ENCODE measurements at regions not wholly inside any gene's neighbourhood (a gene's known extent, or its start where the extent isn't known, plus 50 kb on each side); places are given as distances from the start of the nearest gene placed in this dataset.
"Not testable (repeated sequence)": the region's sequence is repeated elsewhere in the genome, so short reads cannot be mapped to it uniquely, and the experiment has no call there.

DNA sequence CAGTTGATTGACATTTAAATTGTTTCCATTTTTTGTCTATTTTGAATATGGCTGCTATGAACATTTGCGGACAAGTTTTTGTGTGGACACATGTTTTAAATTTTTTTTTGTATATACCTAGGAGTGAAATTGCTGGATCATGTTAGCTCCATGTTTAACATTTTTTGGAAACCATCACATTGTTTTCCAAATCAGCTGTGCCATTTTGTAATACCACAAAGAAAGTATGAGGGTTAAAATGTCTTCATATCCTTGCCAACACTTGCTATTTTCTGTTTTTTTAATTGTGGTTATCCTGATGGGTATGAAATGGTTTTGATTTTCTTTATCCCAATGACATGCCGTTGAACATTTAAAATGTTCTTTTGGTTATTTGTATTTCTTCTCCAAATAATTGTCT is 52.1 kb downstream of the CARTPT start:
- Mint-ChIP-seq H3K27ac (no peak overlapping the region), H3K4me3 (no peak overlapping the region), H3K4me1 (no peaks in the 10 kb centered on the region), H3K27me3 (ENCODE audit: low read depth in 3 of 3) (peaks cover 2 to 21% (median 3%) of the 10 kb centered on the region in 3 donors), H3K36me3 (no peaks in the 10 kb centered on the region), H3K9me3 (peaks cover 0 to 2% (median 0%) of the 10 kb centered on the region in 6 donors)
- DNase-seq, result no peak

DNA sequence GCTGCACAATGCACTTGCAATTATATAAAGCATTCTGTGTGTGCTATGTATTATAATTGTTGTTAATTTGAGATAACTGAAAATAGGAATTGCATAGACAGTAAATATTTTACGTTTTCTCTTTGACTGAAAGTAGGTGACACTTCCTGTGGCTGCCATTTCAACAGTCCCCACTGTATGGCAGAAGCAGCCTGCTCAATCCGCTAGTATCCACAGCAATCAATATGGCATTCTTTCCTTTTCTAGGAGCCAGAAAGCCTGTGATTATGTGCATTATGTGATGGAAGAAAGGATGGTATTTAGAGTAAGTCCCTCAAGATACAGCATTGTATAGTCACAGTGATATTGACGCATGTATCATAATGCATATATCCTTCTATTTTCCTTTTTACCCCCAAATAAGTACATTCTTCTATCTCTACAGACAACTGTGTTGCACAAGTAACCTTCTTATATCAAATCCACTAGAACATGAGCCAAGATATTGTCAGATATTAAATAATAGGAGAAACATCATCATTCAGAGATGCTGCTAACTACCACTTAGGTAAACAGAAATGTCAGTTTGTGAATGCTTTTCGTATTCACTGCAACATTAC is 59.7 kb downstream of the CARTPT start:
- Mint-ChIP-seq H3K27ac (no peak overlapping the region), H3K36me3 (no peaks in the 10 kb centered on the region), H3K4me3 (no peak overlapping the region), H3K4me1 (peaks cover 6 to 9% of the 10 kb centered on the region in 2 donors), H3K27me3 (ENCODE audit: low read depth in 3 of 3) (peaks cover 0 to 5% (median 2%) of the 10 kb centered on the region in 3 donors), H3K9me3 (no peaks in the 10 kb centered on the region)
- no peak for DNase-seq

- DNase-seq, result no peak
- no peaks in the 10 kb centered on the region for H3K36me3 Mint-ChIP-seq
- peaks cover 6 to 9% of the 10 kb centered on the region in 2 donors for H3K4me1 Mint-ChIP-seq
- no peak overlapping the region for H3K4me3 Mint-ChIP-seq
- peaks cover 0 to 2% (median 0%) of the 10 kb centered on the region in 6 donors for H3K9me3 Mint-ChIP-seq
- peaks cover 0 to 3% (median 2%) of the 10 kb centered on the region in 3 donors for H3K27me3 Mint-ChIP-seq (ENCODE audit: low read depth in 3 of 3)
- H3K27ac Mint-ChIP-seq, result no peak overlapping the region
Measured at GRCh38 chr5:71780597-71780996, 61.5 kb downstream of the CARTPT start.

- H3K27me3 Mint-ChIP-seq (ENCODE audit: low read depth in 3 of 3), result peaks cover 0 to 3% (median 2%) of the 10 kb centered on the region in 3 donors
- no peak overlapping the region for H3K27ac Mint-ChIP-seq
- DNase-seq, result no peak
- no peak overlapping the region for H3K4me3 Mint-ChIP-seq
- H3K36me3 Mint-ChIP-seq, result no peaks in the 10 kb centered on the region
- H3K4me1 Mint-ChIP-seq, result peaks cover 6 to 9% of the 10 kb centered on the region in 2 donors
- H3K9me3 Mint-ChIP-seq, result peaks cover 0 to 2% (median 0%) of the 10 kb centered on the region in 6 donors
Measured at GRCh38 chr5:71782393-71782770, 63.3 kb downstream of the CARTPT start.

- H3K9me3 Mint-ChIP-seq, result peaks cover 0 to 2% (median 0%) of the 10 kb centered on the region in 6 donors
- peak in 2 of 3 donors; percentile 3 to 9 for DNase-seq
- H3K4me1 Mint-ChIP-seq, result peaks cover 6 to 9% of the 10 kb centered on the region in 2 donors
- H3K27ac Mint-ChIP-seq, result no peak overlapping the region
- H3K27me3 Mint-ChIP-seq (ENCODE audit: low read depth in 3 of 3), result peaks cover 0 to 4% (median 3%) of the 10 kb centered on the region in 3 donors
- H3K36me3 Mint-ChIP-seq, result no peaks in the 10 kb centered on the region
- peak overlapping the region in 1 of 5 donors; percentile 12 for H3K4me3 Mint-ChIP-seq
Measured at GRCh38 chr5:71782771-71783770, 64.0 kb downstream of the CARTPT start.

GRCh38 chr5:71783891-71784290 is 64.8 kb downstream of the CARTPT start:
- Mint-ChIP-seq H3K4me3 (no peak overlapping the region), H3K27me3 (ENCODE audit: low read depth in 3 of 3) (peaks cover 0 to 4% (median 3%) of the 10 kb centered on the region in 3 donors), H3K4me1 (peaks cover 6 to 9% of the 10 kb centered on the region in 2 donors), H3K9me3 (peaks cover 0 to 2% (median 1%) of the 10 kb centered on the region in 6 donors), H3K36me3 (peaks cover 0 to 4% (median 0%) of the 10 kb centered on the region in 3 donors), H3K27ac (no peak overlapping the region)
- DNase-seq, result no peak

DNA sequence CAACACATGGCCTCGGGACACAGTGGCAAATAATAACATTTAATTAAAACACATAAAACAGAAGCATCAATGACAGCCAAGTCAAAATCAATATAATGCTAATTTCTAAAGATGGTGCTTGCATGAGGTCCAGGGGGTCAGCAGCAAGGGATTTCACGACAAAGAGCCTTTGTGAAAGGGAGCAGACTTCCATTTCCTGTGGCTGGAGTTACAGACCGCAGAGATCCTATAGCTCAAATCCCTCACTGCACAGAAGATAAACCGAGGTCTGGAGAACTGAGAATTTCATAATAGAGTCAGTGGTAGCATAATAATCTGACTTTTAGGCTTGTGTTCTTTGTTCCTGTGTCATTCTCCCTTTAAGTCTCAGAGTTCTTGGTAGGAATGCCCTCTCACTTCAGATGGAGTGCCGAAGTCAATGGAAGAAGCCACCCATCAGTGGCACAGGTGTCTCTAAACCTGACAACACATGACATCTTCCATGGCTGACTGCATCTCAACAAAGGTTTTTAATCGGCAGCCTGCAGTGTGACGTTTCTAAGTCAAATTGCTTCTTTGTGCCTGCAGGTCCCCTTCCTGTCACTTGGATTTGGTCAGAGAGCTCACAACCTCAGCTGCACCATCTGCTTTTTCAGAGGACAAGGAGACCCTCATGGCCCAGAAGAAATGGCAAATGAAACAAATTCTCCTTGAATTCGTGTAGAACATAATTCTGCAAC is 67.4 kb downstream of the CARTPT start:
- Mint-ChIP-seq H3K36me3 (peaks cover 0 to 9% (median 0%) of the 10 kb centered on the region in 3 donors), H3K27ac (no peak overlapping the region), H3K4me3 (no peak overlapping the region), H3K27me3 (ENCODE audit: low read depth in 3 of 3) (peaks cover 0 to 5% (median 2%) of the 10 kb centered on the region in 3 donors), H3K4me1 (peaks cover 6 to 9% of the 10 kb centered on the region in 2 donors), H3K9me3 (peaks cover 5 to 9% (median 6%) of the 10 kb centered on the region in 6 donors)
- no peak for DNase-seq

DNA sequence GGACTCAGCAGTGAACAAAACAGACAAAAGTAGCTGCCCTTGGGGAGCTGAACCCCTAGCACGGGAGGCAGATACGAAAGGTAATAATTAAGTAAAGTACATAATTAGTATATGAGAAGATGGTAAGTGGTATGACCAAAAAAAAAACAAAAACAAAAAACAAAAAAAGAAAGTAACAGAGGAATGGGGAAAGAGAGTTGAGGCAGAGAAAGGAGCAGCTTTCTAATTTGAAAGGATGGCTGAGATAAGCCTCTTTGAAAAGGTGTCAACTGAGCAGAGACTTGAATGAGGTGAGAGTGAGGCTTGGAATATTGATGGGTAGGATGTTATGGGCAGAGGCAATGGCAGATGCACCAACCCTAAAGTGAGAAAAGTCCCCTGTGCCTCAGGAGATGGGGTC is 69.7 kb downstream of the CARTPT start:
- peaks cover 13 to 19% (median 15%) of the 10 kb centered on the region in 6 donors for H3K9me3 Mint-ChIP-seq
- no peak overlapping the region for H3K27ac Mint-ChIP-seq
- DNase-seq, result no peak
- peaks cover 0 to 13% (median 0%) of the 10 kb centered on the region in 3 donors for H3K36me3 Mint-ChIP-seq
- peaks cover 0 to 5% (median 4%) of the 10 kb centered on the region in 3 donors for H3K27me3 Mint-ChIP-seq (ENCODE audit: low read depth in 3 of 3)
- H3K4me1 Mint-ChIP-seq, result no peaks in the 10 kb centered on the region
- no peak overlapping the region for H3K4me3 Mint-ChIP-seq

DNA sequence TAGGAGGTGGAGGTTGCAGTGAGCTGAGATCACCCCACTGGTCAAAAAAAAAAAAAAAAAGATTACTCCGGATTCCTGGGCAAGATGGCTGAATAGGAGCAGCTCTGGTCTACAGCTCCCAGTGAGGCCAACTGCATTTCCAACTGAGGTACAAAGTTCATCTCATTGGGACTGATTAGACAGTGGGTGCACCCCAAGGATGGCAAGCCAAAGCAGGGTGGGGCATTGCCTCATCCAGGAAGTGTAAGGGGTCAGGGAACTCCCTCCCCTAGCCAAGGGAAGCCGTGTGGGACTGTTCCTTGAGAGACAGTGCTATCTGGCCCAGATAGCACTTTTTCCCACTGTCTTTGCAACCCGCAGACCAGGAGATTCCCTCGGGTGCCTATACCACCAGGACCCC is 70.7 kb downstream of the CARTPT start:
- peaks cover 13 to 19% (median 15%) of the 10 kb centered on the region in 6 donors for H3K9me3 Mint-ChIP-seq

DNA sequence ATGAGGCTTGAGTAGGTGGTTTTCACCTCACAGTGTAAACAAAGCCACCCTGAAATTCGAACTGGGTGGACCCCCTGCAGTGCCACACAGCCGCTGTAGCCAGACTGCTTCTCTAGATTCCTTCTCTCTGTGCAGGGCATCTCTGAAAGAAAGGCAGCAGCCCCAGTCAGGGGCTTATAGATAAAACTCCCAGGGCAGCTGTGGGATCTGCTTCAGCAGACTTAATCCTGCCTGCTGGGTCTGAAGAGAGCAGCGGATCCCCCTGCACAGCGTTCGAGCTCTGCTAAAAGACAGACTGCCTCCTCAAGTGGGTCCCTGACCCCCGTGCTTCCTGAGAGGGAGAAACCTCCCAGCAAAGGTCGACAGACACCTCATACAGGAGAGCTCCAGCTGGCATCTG is 71.4 kb downstream of the CARTPT start:
- no peak for DNase-seq
- Mint-ChIP-seq H3K36me3 (peaks cover 0 to 13% (median 0%) of the 10 kb centered on the region in 3 donors), H3K4me3 (no peak overlapping the region), H3K27me3 (ENCODE audit: low read depth in 3 of 3) (peaks cover 0 to 5% (median 2%) of the 10 kb centered on the region in 3 donors), H3K27ac (no peak overlapping the region), H3K4me1 (no peaks in the 10 kb centered on the region), H3K9me3 (peaks cover 13 to 19% (median 15%) of the 10 kb centered on the region in 6 donors)

More for the DNA sequence above, 70.7 kb downstream of the CARTPT start:
- Mint-ChIP-seq H3K27ac (no peak overlapping the region), H3K27me3 (ENCODE audit: low read depth in 3 of 3) (peaks cover 0 to 5% (median 2%) of the 10 kb centered on the region in 3 donors), H3K36me3 (peaks cover 0 to 13% (median 0%) of the 10 kb centered on the region in 3 donors), H3K4me3 (no peak overlapping the region), H3K4me1 (no peaks in the 10 kb centered on the region)
- DNase-seq, result no peak

GRCh38 chr5:71792041-71792440 is 73.0 kb downstream of the CARTPT start:
- H3K4me3 Mint-ChIP-seq; H3K4me1 Mint-ChIP-seq; H3K27me3 Mint-ChIP-seq (ENCODE audit: low read depth in 3 of 3); H3K27ac Mint-ChIP-seq; DNase-seq: not testable (repeated sequence)
- Mint-ChIP-seq H3K36me3 (peaks cover 0 to 13% (median 0%) of the 10 kb centered on the region in 3 donors), H3K9me3 (peaks cover 13 to 20% (median 15%) of the 10 kb centered on the region in 6 donors)

GRCh38 chr5:71794061-71794695 is 75.1 kb downstream of the CARTPT start:
- peaks cover 0 to 7% (median 0%) of the 10 kb centered on the region in 3 donors for H3K36me3 Mint-ChIP-seq
- no peak overlapping the region for H3K27ac Mint-ChIP-seq

DNA sequence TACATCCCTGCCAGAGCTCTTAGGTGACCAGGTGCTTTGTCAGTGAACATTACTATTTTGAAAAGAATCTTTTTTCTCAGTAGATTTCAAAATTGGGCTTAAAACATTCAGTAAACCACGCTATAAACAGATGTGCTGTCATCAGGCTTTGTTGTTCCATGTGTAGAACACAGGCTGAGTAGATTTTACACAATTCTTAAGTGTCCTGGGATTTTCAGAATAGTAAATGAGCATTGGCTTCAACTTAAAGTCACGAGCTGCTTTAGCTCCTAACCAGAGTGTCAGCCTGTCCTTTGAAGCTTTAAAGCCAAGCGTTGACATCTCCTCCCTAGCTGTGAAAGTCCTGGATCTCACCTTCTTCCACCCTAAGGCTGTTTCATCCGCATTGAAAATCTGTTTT is 83.6 kb downstream of the CARTPT start:
- H3K36me3 Mint-ChIP-seq, result no peaks in the 10 kb centered on the region
- no peak overlapping the region for H3K27ac Mint-ChIP-seq
- H3K9me3 Mint-ChIP-seq, result peaks cover 0 to 10% (median 3%) of the 10 kb centered on the region in 6 donors
- H3K4me1 Mint-ChIP-seq, result no peaks in the 10 kb centered on the region
- H3K4me3 Mint-ChIP-seq, result no peak overlapping the region
- peaks cover 2 to 12% (median 4%) of the 10 kb centered on the region in 3 donors for H3K27me3 Mint-ChIP-seq (ENCODE audit: low read depth in 3 of 3)
- no peak for DNase-seq

More at GRCh38 chr5:71794061-71794695, 75.1 kb downstream of the CARTPT start:
- Mint-ChIP-seq H3K4me1 (no peaks in the 10 kb centered on the region), H3K4me3 (no peak overlapping the region), H3K9me3 (peaks cover 11 to 21% (median 18%) of the 10 kb centered on the region in 6 donors), H3K27me3 (ENCODE audit: low read depth in 3 of 3) (peaks cover 2 to 4% (median 4%) of the 10 kb centered on the region in 3 donors)
- no peak for DNase-seq
